ENCODE measurements at regions not wholly inside any gene's neighbourhood (a gene's known extent, or its start where the extent isn't known, plus 50 kb on each side); places are given as distances from the start of the nearest gene placed in this dataset.

- TF ChIP-seq CTCF (IDR thresholded peaks at IDR 0.05; ENCODE audit: low read length): no peak
- no peak for TF ChIP-seq EZH2 (IDR thresholded peaks at IDR 0.05; ENCODE audit: borderline replicate concordance, low read length)
Observed at GRCh38 chr19:30095171-30095570, 153.1 kb downstream of the URI1 start.
